BLaER1 treated with 17β-estradiol and CSF1 and Interleukin-3, amounts not matched to agents 10 nM and 100 nM (cell line): ENCODE measurements at regions not wholly inside any gene's neighbourhood (a gene's known extent, or its start where the extent isn't known, plus 50 kb on each side); places are given as distances from the start of the nearest gene placed in this dataset.

Experiments used
- H3K27ac ChIP-seq, 11 experiments: shearing (Covaris generic); formaldehyde crosslinking; 2 replicates each; pipeline ENCODE4 v1.8.1; 2022
- H3K27me3 ChIP-seq, 11 experiments: shearing (Covaris generic); formaldehyde crosslinking; 2 replicates each; pipeline ENCODE4 v1.8.1; 2022
- H3K36me3 ChIP-seq, 11 experiments: shearing (Covaris generic); formaldehyde crosslinking; 2 replicates each; pipeline ENCODE4 v1.8.1; 2022
- H3K4me1 ChIP-seq, 10 experiments: shearing (Covaris generic); formaldehyde crosslinking; 2 replicates each; pipeline ENCODE4 v1.8.1; 2022
- H3K4me2 ChIP-seq, 11 experiments: shearing (Covaris generic); formaldehyde crosslinking; 2 replicates each; pipeline ENCODE4 v1.8.1; 2022
- H3K4me3 ChIP-seq, 10 experiments: shearing (Covaris generic); formaldehyde crosslinking; 2 replicates each; pipeline ENCODE4 v1.8.1; 2022
- H3K9ac ChIP-seq, 11 experiments: shearing (Covaris generic); formaldehyde crosslinking; 2 replicates each; pipeline ENCODE4 v1.8.1; 2022
- H3K9me3 ChIP-seq, 11 experiments: shearing (Covaris generic); formaldehyde crosslinking; replicated peaks in 1 of 11; 2 replicates each; pipeline ENCODE4 v1.8.1; 2022
- H4K20me1 ChIP-seq, 11 experiments: shearing (Covaris generic); formaldehyde crosslinking; 2 replicates each; pipeline ENCODE4 v1.8.1; 2022
- Cebpa-rat ChIP-seq, 11 experiments: shearing (Covaris generic); IDR thresholded peaks; 2 replicates each; pipeline ENCODE4 v1.8.1; 2022

GRCh38 chr9:84538879-84539278 is 130.7 kb upstream of the NTRK2 start:
- H3K27me3 ChIP-seq = no peaks in the 10 kb centered on the region
- H3K9ac ChIP-seq = no peak overlapping the region
- H3K27ac ChIP-seq = no peak overlapping the region
- H3K4me3 ChIP-seq = no peak overlapping the region
- H4K20me1 ChIP-seq = no peaks in the 10 kb centered on the region
- no peak overlapping the region for H3K4me2 ChIP-seq
- peaks cover 25 to 38% (median 30%) of the 10 kb centered on the region in 11 experiments for H3K9me3 ChIP-seq
- H3K36me3 ChIP-seq = no peaks in the 10 kb centered on the region
- TF ChIP-seq Cebpa-rat (IDR thresholded peaks at IDR 0.05) = no peak
- no peaks in the 10 kb centered on the region for H3K4me1 ChIP-seq

- H3K9ac ChIP-seq = no peak overlapping the region
- no peak overlapping the region for H3K4me3 ChIP-seq
- H3K27me3 ChIP-seq = no peaks in the 10 kb centered on the region
- H4K20me1 ChIP-seq = no peaks in the 10 kb centered on the region
- H3K36me3 ChIP-seq = no peaks in the 10 kb centered on the region
- no peaks in the 10 kb centered on the region for H3K4me1 ChIP-seq
- peaks cover 14 to 21% (median 18%) of the 10 kb centered on the region in 11 experiments for H3K9me3 ChIP-seq
- no peak overlapping the region for H3K27ac ChIP-seq
- no peak overlapping the region for H3K4me2 ChIP-seq
- no peak for TF ChIP-seq Cebpa-rat (IDR thresholded peaks at IDR 0.05)
These were observed 127.0 kb upstream of the NTRK2 start for GRCh38 chr9:84542554-84542953.

GRCh38 chr9:84554069-84554664 is 115.4 kb upstream of the NTRK2 start:
- no peaks in the 10 kb centered on the region for H3K27me3 ChIP-seq
- H3K4me2 ChIP-seq = no peak overlapping the region
- H3K4me3 ChIP-seq = no peak overlapping the region
- no peak overlapping the region for H3K9ac ChIP-seq
- no peaks in the 10 kb centered on the region for H3K4me1 ChIP-seq
- no peak for TF ChIP-seq Cebpa-rat (IDR thresholded peaks at IDR 0.05)
- H3K27ac ChIP-seq = no peak overlapping the region
- H3K36me3 ChIP-seq = no peaks in the 10 kb centered on the region
- H4K20me1 ChIP-seq = no peaks in the 10 kb centered on the region
- no peaks in the 10 kb centered on the region for H3K9me3 ChIP-seq

GRCh38 chr9:84556556-84556955 is 113.0 kb upstream of the NTRK2 start:
- Histone ChIP-seq H3K4me3 (no peak overlapping the region), H3K36me3 (no peaks in the 10 kb centered on the region), H3K27ac (no peak overlapping the region), H4K20me1 (no peaks in the 10 kb centered on the region), H3K9me3 (no peaks in the 10 kb centered on the region), H3K4me1 (no peaks in the 10 kb centered on the region), H3K4me2 (no peak overlapping the region), H3K9ac (no peak overlapping the region), H3K27me3 (no peaks in the 10 kb centered on the region)
- TF ChIP-seq Cebpa-rat (IDR thresholded peaks at IDR 0.05) = no peak

- Histone ChIP-seq H3K27ac (no peak overlapping the region), H3K4me1 (no peaks in the 10 kb centered on the region), H3K4me3 (no peak overlapping the region), H3K9ac (no peak overlapping the region), H3K4me2 (no peak overlapping the region), H3K9me3 (no peaks in the 10 kb centered on the region), H3K27me3 (no peaks in the 10 kb centered on the region), H4K20me1 (no peaks in the 10 kb centered on the region), H3K36me3 (no peaks in the 10 kb centered on the region)
- no peak for TF ChIP-seq Cebpa-rat (IDR thresholded peaks at IDR 0.05)
These were observed 111.8 kb upstream of the NTRK2 start for GRCh38 chr9:84557751-84558150.

GRCh38 chr9:84563691-84564090 is 105.8 kb upstream of the NTRK2 start:
- Histone ChIP-seq H3K9me3 (no peaks in the 10 kb centered on the region), H3K27ac (no peak overlapping the region), H4K20me1 (no peaks in the 10 kb centered on the region), H3K27me3 (no peaks in the 10 kb centered on the region), H3K36me3 (no peaks in the 10 kb centered on the region), H3K4me3 (no peak overlapping the region), H3K9ac (no peak overlapping the region), H3K4me1 (no peaks in the 10 kb centered on the region), H3K4me2 (no peak overlapping the region)
- TF ChIP-seq Cebpa-rat (IDR thresholded peaks at IDR 0.05) = no peak

- no peaks in the 10 kb centered on the region for H3K36me3 ChIP-seq
- no peak for TF ChIP-seq Cebpa-rat (IDR thresholded peaks at IDR 0.05)
- no peaks in the 10 kb centered on the region for H4K20me1 ChIP-seq
- no peak overlapping the region for H3K4me2 ChIP-seq
- no peaks in the 10 kb centered on the region for H3K27me3 ChIP-seq
- no peaks in the 10 kb centered on the region for H3K4me1 ChIP-seq
- H3K9ac ChIP-seq = no peak overlapping the region
- H3K9me3 ChIP-seq = no peaks in the 10 kb centered on the region
- no peak overlapping the region for H3K27ac ChIP-seq
- H3K4me3 ChIP-seq = no peak overlapping the region
These were observed 101.7 kb upstream of the NTRK2 start for GRCh38 chr9:84567805-84568204.

- no peak overlapping the region for H3K4me3 ChIP-seq
- H3K9ac ChIP-seq = no peak overlapping the region
- no peaks in the 10 kb centered on the region for H4K20me1 ChIP-seq
- H3K9me3 ChIP-seq = no peaks in the 10 kb centered on the region
- no peak for TF ChIP-seq Cebpa-rat (IDR thresholded peaks at IDR 0.05)
- H3K4me1 ChIP-seq = no peaks in the 10 kb centered on the region
- H3K27ac ChIP-seq = no peak overlapping the region
- no peak overlapping the region for H3K4me2 ChIP-seq
- no peaks in the 10 kb centered on the region for H3K27me3 ChIP-seq
- no peaks in the 10 kb centered on the region for H3K36me3 ChIP-seq
These were observed 98.9 kb upstream of the NTRK2 start for GRCh38 chr9:84570482-84571154.

- H3K27ac ChIP-seq = no peak overlapping the region
- no peaks in the 10 kb centered on the region for H3K4me1 ChIP-seq
- no peaks in the 10 kb centered on the region for H3K36me3 ChIP-seq
- no peak overlapping the region for H3K4me3 ChIP-seq
- no peaks in the 10 kb centered on the region for H4K20me1 ChIP-seq
- no peak overlapping the region for H3K9ac ChIP-seq
- no peaks in the 10 kb centered on the region for H3K27me3 ChIP-seq
- H3K9me3 ChIP-seq = no peaks in the 10 kb centered on the region
- no peak for TF ChIP-seq Cebpa-rat (IDR thresholded peaks at IDR 0.05)
- H3K4me2 ChIP-seq = no peak overlapping the region
These were observed 96.4 kb upstream of the NTRK2 start for GRCh38 chr9:84573083-84573482.

GRCh38 chr9:84575705-84576104 is 93.8 kb upstream of the NTRK2 start:
- no peak for TF ChIP-seq Cebpa-rat (IDR thresholded peaks at IDR 0.05)
- H4K20me1 ChIP-seq = no peaks in the 10 kb centered on the region
- H3K9ac ChIP-seq = no peak overlapping the region
- H3K4me2 ChIP-seq = no peak overlapping the region
- no peak overlapping the region for H3K4me3 ChIP-seq
- no peaks in the 10 kb centered on the region for H3K4me1 ChIP-seq
- no peaks in the 10 kb centered on the region for H3K9me3 ChIP-seq
- H3K27me3 ChIP-seq = no peaks in the 10 kb centered on the region
- H3K36me3 ChIP-seq = no peaks in the 10 kb centered on the region
- H3K27ac ChIP-seq = no peak overlapping the region
